ENCODE measurements at regions not wholly inside any gene's neighbourhood (a gene's known extent, or its start where the extent isn't known, plus 50 kb on each side); places are given as distances from the start of the nearest gene placed in this dataset.

GRCh38 chr3:167941234-167941995 is 154.3 kb downstream of the GOLIM4 start:
- H2AFZ ChIP-seq (ENCODE audit: low read depth, low read length): no peak overlapping the region
- FAIRE-seq (no peak), DNase-seq (ENCODE audit: low read depth, low spot score) (peak; percentile 36)
- dilution Hi-C loops (cut with MboI; ENCODE audit: extremely low pct_ligation_motif_present, low sequenced_read_pairs): no loop called here
- intact Hi-C loops (cut with micrococcal nuclease): no loop called here
- no peak overlapping the region for H3K9ac ChIP-seq (replicated peaks; ENCODE audit: extremely low read depth, insufficient read depth, low read length)
- H3K4me3 ChIP-seq (replicated peaks in 1 of 3; ENCODE audit: insufficient read depth in 1 of 3, low read depth in 1 of 3, low read length in 3 of 3): no peak overlapping the region
- no peaks in the 10 kb centered on the region for H4K20me1 ChIP-seq (replicated peaks; ENCODE audit: control insufficient read depth, extremely low read depth, insufficient read depth, low read length)
- H3K9me1 ChIP-seq (replicated peaks; ENCODE audit: control insufficient read depth, extremely low read depth, insufficient read depth, low read length): no peaks in the 10 kb centered on the region
- ChIA-PET POLR2A (interaction anchor here (0.5 kb wide), 1 partner anchor 14 kb away, joined by 4 read pairs; no protein-coding TSS in a partner anchor), CTCF (interaction anchor here (1.2 kb wide), 1 partner anchor 100 kb away, joined by 4 read pairs; no protein-coding TSS in a partner anchor)
- H3K4me1 ChIP-seq (ENCODE audit: control insufficient read depth, extremely low read depth, insufficient read depth, low read length): no peaks in the 10 kb centered on the region
- H3K36me3 ChIP-seq (ENCODE audit: control insufficient read depth in 2 of 2, extremely low read depth in 1 of 2, insufficient read depth in 2 of 2, low read length in 2 of 2): no peaks in the 10 kb centered on the region
- TF ChIP-seq EZH2 (IDR thresholded peaks at IDR 0.05; ENCODE audit: borderline replicate concordance, low read depth, low read length, severe bottlenecking) (no peak), GATA2 (IDR thresholded peaks at IDR 0.05; ENCODE audit: insufficient read depth, insufficient read length, low read depth, low read length) (peak; percentile 65), POLR2AphosphoS5 (IDR thresholded peaks at IDR 0.05; ENCODE audit: insufficient read depth, low read depth, low read length) (peak; percentile 38), MYC (IDR thresholded peaks at IDR 0.05; ENCODE audit: low read depth, low read length) (no peak), FOS (IDR thresholded peaks at IDR 0.05; ENCODE audit: borderline replicate concordance, insufficient read depth, low read length) (peak; percentile 38)
- H3K27ac ChIP-seq (ENCODE audit: insufficient read depth, low read depth, low read length): no peak overlapping the region
- no peaks in the 10 kb centered on the region for H3K79me2 ChIP-seq (ENCODE audit: control insufficient read depth, insufficient read depth, low read length)
- H3K9me3 ChIP-seq (replicated peaks; ENCODE audit: control insufficient read depth, insufficient read depth, low read length): no peaks in the 10 kb centered on the region
- H3K4me2 ChIP-seq (ENCODE audit: insufficient read depth, low read length): no peak overlapping the region
- no TSS peak for BruUV-seq (replicated peaks)
- peaks cover 0 to 9% of the 10 kb centered on the region in 2 experiments for H3K27me3 ChIP-seq (ENCODE audit: control insufficient read depth in 2 of 2, insufficient read depth in 2 of 2, low read length in 2 of 2)

DNA sequence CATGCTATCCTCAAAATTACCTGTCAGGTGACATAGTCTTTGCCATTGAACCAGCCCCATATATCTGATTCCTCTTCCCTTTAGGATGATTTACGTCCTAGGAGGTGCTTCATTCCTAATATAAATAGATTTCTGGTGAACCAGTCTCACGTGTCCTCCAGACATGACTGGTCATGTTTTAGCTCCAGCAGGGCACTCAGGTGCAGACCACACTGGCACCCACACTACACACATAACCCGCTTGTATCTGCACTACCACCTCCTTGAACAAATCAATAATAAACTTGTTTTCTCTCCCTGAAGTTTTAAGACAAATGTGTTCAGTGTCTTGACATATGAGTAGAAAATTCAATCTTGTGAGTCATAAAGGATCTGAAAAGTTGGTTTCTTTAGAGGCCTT is 155.5 kb downstream of the GOLIM4 start:
- DNase-seq (ENCODE audit: low read depth, low spot score): no peak
- H3K36me3 ChIP-seq (ENCODE audit: control insufficient read depth in 2 of 2, extremely low read depth in 1 of 2, insufficient read depth in 2 of 2, low read length in 2 of 2): no peaks in the 10 kb centered on the region
- BruUV-seq (replicated peaks): no TSS peak
- dilution Hi-C loops (cut with MboI; ENCODE audit: extremely low pct_ligation_motif_present, low sequenced_read_pairs): no loop called here
- ChIA-PET POLR2A (no interaction called here), CTCF (interaction anchor here (1.2 kb wide), 1 partner anchor 101 kb away, joined by 4 read pairs; no protein-coding TSS in a partner anchor)
- no peak for FAIRE-seq
- no peaks in the 10 kb centered on the region for H3K79me2 ChIP-seq (ENCODE audit: control insufficient read depth, insufficient read depth, low read length)
- H3K27me3 ChIP-seq (ENCODE audit: control insufficient read depth in 2 of 2, insufficient read depth in 2 of 2, low read length in 2 of 2): peaks cover 0 to 9% of the 10 kb centered on the region in 2 experiments
- no peaks in the 10 kb centered on the region for H3K9me1 ChIP-seq (replicated peaks; ENCODE audit: control insufficient read depth, extremely low read depth, insufficient read depth, low read length)
- no peak overlapping the region for H3K27ac ChIP-seq (ENCODE audit: insufficient read depth, low read depth, low read length)
- H3K4me3 ChIP-seq (replicated peaks in 1 of 3; ENCODE audit: insufficient read depth in 1 of 3, low read depth in 1 of 3, low read length in 3 of 3): no peak overlapping the region
- no peaks in the 10 kb centered on the region for H3K4me1 ChIP-seq (ENCODE audit: control insufficient read depth, extremely low read depth, insufficient read depth, low read length)
- no peak overlapping the region for H3K9ac ChIP-seq (replicated peaks; ENCODE audit: extremely low read depth, insufficient read depth, low read length)
- no peaks in the 10 kb centered on the region for H3K9me3 ChIP-seq (replicated peaks; ENCODE audit: control insufficient read depth, insufficient read depth, low read length)
- no peak overlapping the region for H2AFZ ChIP-seq (ENCODE audit: low read depth, low read length)
- intact Hi-C loops (cut with micrococcal nuclease): no loop called here
- H4K20me1 ChIP-seq (replicated peaks; ENCODE audit: control insufficient read depth, extremely low read depth, insufficient read depth, low read length): no peaks in the 10 kb centered on the region
- no peak for TF ChIP-seq GATA2 (IDR thresholded peaks at IDR 0.05; ENCODE audit: insufficient read depth, insufficient read length, low read depth, low read length)
- no peak for TF ChIP-seq POLR2A (IDR thresholded peaks at IDR 0.05; ENCODE audit: low read depth, low read length)
- TF ChIP-seq JUN (IDR thresholded peaks at IDR 0.05; ENCODE audit: borderline replicate concordance, insufficient read depth, insufficient read length, low read depth): no peak
- no peak for TF ChIP-seq POLR2AphosphoS5 (IDR thresholded peaks at IDR 0.05; ENCODE audit: insufficient read depth, low read depth, low read length)
- no peak for TF ChIP-seq MYC (IDR thresholded peaks at IDR 0.05; ENCODE audit: low read depth, low read length)
- no peak for TF ChIP-seq CTCF (IDR thresholded peaks at IDR 0.05; ENCODE audit: extremely low read depth in 1 of 2, insufficient read depth in 1 of 2, low read depth in 1 of 2, low read length in 2 of 2)
- no peak for TF ChIP-seq EZH2 (IDR thresholded peaks at IDR 0.05; ENCODE audit: borderline replicate concordance, low read depth, low read length, severe bottlenecking)
- no peak for TF ChIP-seq FOS (IDR thresholded peaks at IDR 0.05; ENCODE audit: borderline replicate concordance, insufficient read depth, low read length)
- TF ChIP-seq MAX (IDR thresholded peaks at IDR 0.05; ENCODE audit: insufficient read depth, insufficient read length): no peak
- no peak overlapping the region for H3K4me2 ChIP-seq (ENCODE audit: insufficient read depth, low read length)

All from endothelial cell of umbilical vein (primary cell).